Glomerular visceral epithelial cell (primary cell): ENCODE measurements at regions not wholly inside any gene's neighbourhood (a gene's known extent, or its start where the extent isn't known, plus 50 kb on each side); places are given as distances from the start of the nearest gene placed in this dataset.

Experiments
- DNase-seq: peaks from one replicate; pipeline ENCODE4 v3.0.0-alpha.2; 2016; ENCODE audit errors: extremely low spot score

- DNase-seq, result no peak
Measured at GRCh38 chr3:94179059-94179458, 116.2 kb downstream of the NSUN3 start.

GRCh38 chr3:94183551-94183950, 120.7 kb downstream of the NSUN3 start:
- no peak for DNase-seq

GRCh38 chr3:94184781-94185180, 121.9 kb downstream of the NSUN3 start:
- no peak for DNase-seq

GRCh38 chr3:94185753-94186152, 122.9 kb downstream of the NSUN3 start:
- no peak for DNase-seq

- no peak for DNase-seq
Measured at GRCh38 chr3:94187697-94188096, 124.8 kb downstream of the NSUN3 start.

GRCh38 chr3:94195381-94195780, 132.5 kb downstream of the NSUN3 start:
- DNase-seq, result no peak

- DNase-seq, result no peak
Measured at GRCh38 chr3:94206291-94206690, 143.4 kb downstream of the NSUN3 start.

GRCh38 chr3:94210256-94210655, 147.4 kb downstream of the NSUN3 start:
- no peak for DNase-seq

GRCh38 chr3:94217406-94217805, 154.5 kb downstream of the NSUN3 start:
- DNase-seq, result no peak

GRCh38 chr3:94220426-94220825, 157.6 kb downstream of the NSUN3 start:
- DNase-seq, result no peak

GRCh38 chr3:94221829-94222228, 159.0 kb downstream of the NSUN3 start:
- no peak for DNase-seq

- peak; percentile 11 for DNase-seq
Measured at GRCh38 chr3:94225148-94225865, 162.4 kb downstream of the NSUN3 start.

- DNase-seq, result peak; percentile 74
Measured at GRCh38 chr3:94226078-94226477, 163.2 kb downstream of the NSUN3 start.

- DNase-seq, result no peak
Measured at GRCh38 chr3:94232921-94233320, 170.1 kb downstream of the NSUN3 start.

- peak; percentile 53 for DNase-seq
Measured at GRCh38 chr3:94234177-94234788, 171.4 kb downstream of the NSUN3 start.

- no peak for DNase-seq
Measured at GRCh38 chr3:94241986-94242385, 179.1 kb downstream of the NSUN3 start.

GRCh38 chr3:94246171-94246570, 183.3 kb downstream of the NSUN3 start:
- DNase-seq, result no peak

- DNase-seq, result no peak
Measured at GRCh38 chr3:94248042-94248441, 185.2 kb downstream of the NSUN3 start.

- DNase-seq, result peak; percentile 64
Measured at GRCh38 chr3:94249491-94250079, 186.7 kb downstream of the NSUN3 start.

GRCh38 chr3:94251566-94251965, 188.7 kb downstream of the NSUN3 start:
- no peak for DNase-seq

GRCh38 chr3:94252316-94252715, 189.5 kb downstream of the NSUN3 start:
- DNase-seq, result no peak

GRCh38 chr3:94256888-94257813, 194.3 kb downstream of the NSUN3 start:
- no peak for DNase-seq
